ENCODE measurements at regions not wholly inside any gene's neighbourhood (a gene's known extent, or its start where the extent isn't known, plus 50 kb on each side); places are given as distances from the start of the nearest gene placed in this dataset.

DNA sequence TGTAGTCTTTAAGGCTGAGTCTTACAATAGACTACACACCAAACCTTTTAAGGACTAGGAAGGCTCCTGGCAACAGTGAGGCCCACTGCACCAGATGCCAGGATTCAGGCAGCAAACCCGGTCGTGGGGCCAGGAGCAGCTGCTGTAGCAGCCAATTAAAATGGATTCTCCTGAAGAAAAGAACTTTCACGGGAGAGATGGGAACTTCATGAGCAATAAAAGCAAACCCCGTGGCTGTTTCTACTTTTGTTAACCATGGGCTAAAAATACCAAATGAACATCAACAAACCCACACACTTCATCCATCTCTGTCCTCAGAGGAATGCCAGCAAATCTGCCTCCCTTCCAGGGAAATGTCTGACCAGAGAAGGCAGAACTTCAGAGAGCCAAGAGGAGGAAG, 101.4 kb downstream of the BTC start (continued):
- TF ChIP-seq, protein P1, sequence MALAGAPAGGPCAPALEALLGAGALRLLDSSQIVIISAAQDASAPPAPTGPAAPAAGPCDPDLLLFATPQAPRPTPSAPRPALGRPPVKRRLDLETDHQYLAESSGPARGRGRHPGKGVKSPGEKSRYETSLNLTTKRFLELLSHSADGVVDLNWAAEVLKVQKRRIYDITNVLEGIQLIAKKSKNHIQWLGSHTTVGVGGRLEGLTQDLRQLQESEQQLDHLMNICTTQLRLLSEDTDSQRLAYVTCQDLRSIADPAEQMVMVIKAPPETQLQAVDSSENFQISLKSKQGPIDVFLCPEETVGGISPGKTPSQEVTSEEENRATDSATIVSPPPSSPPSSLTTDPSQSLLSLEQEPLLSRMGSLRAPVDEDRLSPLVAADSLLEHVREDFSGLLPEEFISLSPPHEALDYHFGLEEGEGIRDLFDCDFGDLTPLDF (CRISPR knock-in tag; IDR thresholded peaks at IDR 0.05): no peak
